ENCODE measurements at regions not wholly inside any gene's neighbourhood (a gene's known extent, or its start where the extent isn't known, plus 50 kb on each side); places are given as distances from the start of the nearest gene placed in this dataset.

DNA sequence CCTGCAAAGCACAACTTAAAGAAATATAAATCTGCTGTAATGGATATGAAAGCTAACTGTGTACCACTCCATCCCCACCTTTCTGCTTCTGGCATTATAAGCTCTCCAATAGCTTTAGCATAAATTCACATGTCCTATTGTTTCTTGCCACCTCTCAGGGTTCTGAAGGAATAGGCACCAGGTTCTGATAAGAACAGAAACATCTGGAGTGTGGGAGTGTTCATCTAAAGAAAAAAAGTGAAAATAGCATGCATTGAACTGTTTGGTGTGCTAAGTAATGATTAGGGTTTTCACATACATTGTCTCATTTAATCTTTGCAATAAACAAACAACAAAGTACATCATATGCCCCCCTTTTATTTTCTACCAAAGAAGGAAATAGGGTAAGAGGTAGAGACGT is 72.3 kb downstream of the FAM76B start:
- DNase-seq (ENCODE audit: low read depth): no peak
- H3K4me3 ChIP-seq (ENCODE audit: control insufficient read depth, low read depth, low read length): no peak overlapping the region
- TF ChIP-seq, protein P1, sequence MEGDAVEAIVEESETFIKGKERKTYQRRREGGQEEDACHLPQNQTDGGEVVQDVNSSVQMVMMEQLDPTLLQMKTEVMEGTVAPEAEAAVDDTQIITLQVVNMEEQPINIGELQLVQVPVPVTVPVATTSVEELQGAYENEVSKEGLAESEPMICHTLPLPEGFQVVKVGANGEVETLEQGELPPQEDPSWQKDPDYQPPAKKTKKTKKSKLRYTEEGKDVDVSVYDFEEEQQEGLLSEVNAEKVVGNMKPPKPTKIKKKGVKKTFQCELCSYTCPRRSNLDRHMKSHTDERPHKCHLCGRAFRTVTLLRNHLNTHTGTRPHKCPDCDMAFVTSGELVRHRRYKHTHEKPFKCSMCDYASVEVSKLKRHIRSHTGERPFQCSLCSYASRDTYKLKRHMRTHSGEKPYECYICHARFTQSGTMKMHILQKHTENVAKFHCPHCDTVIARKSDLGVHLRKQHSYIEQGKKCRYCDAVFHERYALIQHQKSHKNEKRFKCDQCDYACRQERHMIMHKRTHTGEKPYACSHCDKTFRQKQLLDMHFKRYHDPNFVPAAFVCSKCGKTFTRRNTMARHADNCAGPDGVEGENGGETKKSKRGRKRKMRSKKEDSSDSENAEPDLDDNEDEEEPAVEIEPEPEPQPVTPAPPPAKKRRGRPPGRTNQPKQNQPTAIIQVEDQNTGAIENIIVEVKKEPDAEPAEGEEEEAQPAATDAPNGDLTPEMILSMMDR (IDR thresholded peaks at IDR 0.05; ENCODE audit: control insufficient read depth, insufficient read depth, low read depth, low read length, missing control alignments): no peak

DNA sequence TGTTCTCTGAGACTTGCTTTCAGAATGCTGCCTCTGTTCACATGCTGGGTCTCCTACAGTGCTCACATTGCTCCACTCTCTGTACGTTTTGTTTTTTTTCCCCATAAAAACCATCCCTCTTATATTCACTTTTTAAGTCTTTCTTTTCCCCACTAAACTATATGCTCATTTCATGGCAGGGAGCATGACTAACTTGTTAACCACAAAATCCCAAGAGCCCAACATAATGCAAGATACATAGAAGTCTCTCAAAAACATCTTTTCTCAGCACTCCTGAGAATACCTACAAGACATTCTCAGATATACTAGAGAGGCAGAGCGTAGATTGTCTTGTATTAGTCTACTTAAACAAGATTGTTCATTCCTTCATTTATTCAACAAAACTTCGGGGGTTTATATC is 73.3 kb downstream of the FAM76B start:
- no peak for DNase-seq (ENCODE audit: low read depth)
- no peak overlapping the region for H3K4me3 ChIP-seq (ENCODE audit: control insufficient read depth, low read depth, low read length)
- TF ChIP-seq, protein P1 (IDR thresholded peaks at IDR 0.05; ENCODE audit: control insufficient read depth, insufficient read depth, low read depth, low read length, missing control alignments): no peak

DNA sequence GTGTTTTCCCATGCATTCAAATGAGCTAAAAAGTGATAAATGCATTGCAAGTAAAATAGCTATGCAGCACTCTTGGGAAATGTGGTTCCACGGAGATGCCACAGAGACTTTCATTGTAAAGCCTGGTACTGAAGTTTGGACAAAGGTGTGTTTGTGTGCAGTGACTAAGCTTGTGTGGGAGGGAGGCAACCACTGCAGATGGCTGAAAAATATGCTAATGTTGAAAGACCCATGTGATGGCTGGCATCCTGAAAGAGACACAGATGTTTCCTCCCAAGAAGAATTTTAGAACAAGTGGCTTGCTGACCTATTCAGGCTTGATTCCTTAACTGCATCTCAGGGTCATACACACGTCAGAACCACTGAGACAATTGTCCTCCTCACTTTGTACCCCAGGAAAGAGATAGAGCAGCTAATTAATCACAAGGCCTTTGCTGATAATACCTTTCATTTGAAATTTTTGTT is 73.8 kb downstream of the FAM76B start:
- no peak for DNase-seq (ENCODE audit: low read depth)
- TF ChIP-seq, protein P1 (IDR thresholded peaks at IDR 0.05; ENCODE audit: control insufficient read depth, insufficient read depth, low read depth, low read length, missing control alignments): no peak
- H3K4me3 ChIP-seq (ENCODE audit: control insufficient read depth, low read depth, low read length): no peak overlapping the region

DNA sequence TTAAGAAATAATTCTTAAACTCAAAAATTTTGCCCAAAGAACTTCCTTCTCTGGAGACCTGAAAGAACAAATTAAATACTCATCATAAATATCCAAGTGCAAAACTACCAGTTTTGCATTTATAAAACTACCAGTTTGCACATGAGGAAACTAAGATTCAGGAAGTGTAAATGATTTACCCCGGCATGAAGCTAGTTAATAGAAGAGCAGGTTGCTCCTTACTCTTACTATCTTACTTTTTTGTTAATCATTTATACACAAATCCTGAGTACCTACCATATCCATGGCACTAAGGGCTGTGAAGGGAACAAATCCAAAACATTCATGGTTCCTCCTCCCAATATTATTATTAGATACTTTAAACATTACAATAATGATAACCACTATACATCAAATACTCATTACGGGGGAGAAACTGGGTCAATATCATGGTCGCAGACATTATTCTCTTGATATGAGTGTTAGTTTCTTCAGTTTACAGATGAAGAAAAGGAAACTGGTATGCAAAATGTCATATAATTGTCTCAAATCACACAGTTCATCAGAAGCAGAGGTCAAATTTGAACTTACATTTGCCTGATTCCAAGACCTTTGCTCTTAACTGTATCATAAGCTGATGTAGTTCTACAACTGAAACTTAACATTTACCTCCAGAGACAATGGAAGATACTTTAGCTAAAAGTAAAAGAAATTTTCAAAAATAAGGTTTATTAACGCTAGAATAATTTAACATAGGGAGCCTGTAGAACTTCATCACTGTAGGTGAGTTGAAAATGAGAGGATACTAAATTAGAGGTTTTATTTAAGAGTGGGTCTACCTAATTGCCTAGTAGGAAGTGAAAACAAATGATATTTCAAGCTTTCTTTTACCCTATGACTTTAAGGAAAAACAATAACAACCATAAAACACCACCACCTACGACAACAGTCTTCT is 74.5 kb downstream of the FAM76B start:
- no peak for DNase-seq (ENCODE audit: low read depth)
- no peak overlapping the region for H3K4me3 ChIP-seq (ENCODE audit: control insufficient read depth, low read depth, low read length)
- TF ChIP-seq, protein P1 (IDR thresholded peaks at IDR 0.05; ENCODE audit: control insufficient read depth, insufficient read depth, low read depth, low read length, missing control alignments): no peak

DNA sequence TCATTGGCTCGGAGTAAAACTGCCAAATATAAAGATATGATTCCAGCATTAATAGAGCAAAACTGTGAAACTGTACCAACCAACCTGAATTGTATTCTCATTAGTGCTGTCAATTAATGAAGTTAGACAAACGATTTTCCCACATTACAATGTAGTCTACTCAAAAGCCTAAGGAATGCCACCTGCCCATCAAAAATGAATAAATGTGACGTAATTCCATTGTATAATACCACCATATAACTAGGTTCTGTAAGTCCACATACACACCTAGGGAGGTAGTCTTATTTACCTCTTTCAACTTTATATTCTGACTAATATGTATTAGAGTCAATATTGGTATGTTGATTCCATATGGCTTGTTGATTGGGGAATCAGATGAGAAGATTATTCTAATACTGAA is 76.2 kb downstream of the FAM76B start:
- TF ChIP-seq, protein P1 (IDR thresholded peaks at IDR 0.05; ENCODE audit: control insufficient read depth, insufficient read depth, low read depth, low read length, missing control alignments): no peak
- DNase-seq (ENCODE audit: low read depth): no peak
- H3K4me3 ChIP-seq (ENCODE audit: control insufficient read depth, low read depth, low read length): no peak overlapping the region

DNA sequence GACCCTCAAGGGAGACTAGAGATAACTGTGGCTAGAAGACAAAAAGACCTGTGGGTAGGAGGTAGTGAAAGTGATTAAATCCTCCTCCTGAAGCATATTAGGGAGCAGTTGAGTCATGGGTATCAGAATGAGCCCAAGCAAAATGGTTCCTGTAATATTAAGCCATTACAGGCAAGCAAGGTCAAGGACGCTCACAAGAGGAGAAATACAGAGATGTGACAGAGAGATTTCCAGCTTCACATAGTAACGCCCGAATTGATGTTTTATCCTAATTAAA is 77.7 kb downstream of the FAM76B start:
- H3K4me3 ChIP-seq (ENCODE audit: control insufficient read depth, low read depth, low read length): no peak overlapping the region
- no peak for DNase-seq (ENCODE audit: low read depth)
- TF ChIP-seq, protein P1 (IDR thresholded peaks at IDR 0.05; ENCODE audit: control insufficient read depth, insufficient read depth, low read depth, low read length, missing control alignments): no peak
